Transverse colon (tissue), 4 donors: ENCODE measurements at regions not wholly inside any gene's neighbourhood (a gene's known extent, or its start where the extent isn't known, plus 50 kb on each side); places are given as distances from the start of the nearest gene placed in this dataset.
"Not testable (repeated sequence)": the region's sequence is repeated elsewhere in the genome, so short reads cannot be mapped to it uniquely, and the experiment has no call there.

Experiments used
- DNase-seq: peaks from one replicate; pipeline ENCODE4 v3.0.0-alpha.2; 2019
- H3K27ac ChIP-seq, 4 donors: fragments of 200-600 bp; sonication (generic); 2 replicates each; pipeline ENCODE4 v1.5.1; 2016 to 2018; ENCODE audit warnings: inconsistent platforms in 4 of 4
- H3K27me3 ChIP-seq: fragments of 200-600 bp; sonication (generic); 2 replicates; pipeline ENCODE4 v1.5.1; 2017; ENCODE audit warnings: inconsistent platforms
- H3K36me3 ChIP-seq, 4 donors: fragments of 200-600 bp; sonication (generic); 2 replicates each; pipeline ENCODE4 v1.5.1; 2017 to 2019; ENCODE audit warnings: inconsistent platforms in 4 of 4
- H3K4me1 ChIP-seq, 4 donors: fragments of 200-600 bp; sonication (generic); 2 replicates each; pipeline ENCODE4 v1.5.1; 2017 to 2020; ENCODE audit warnings: inconsistent platforms in 4 of 4
- H3K4me3 ChIP-seq, 4 donors: fragments of 200-600 bp; sonication (generic); 1 replicate in 1 of 4; 2 replicates in 3 of 4; pipeline versions ENCODE4 v1.5.1 to v1.6.1; 2017 to 2019; ENCODE audit warnings: inconsistent platforms in 4 of 4
- H3K9me3 ChIP-seq, 2 donors: fragments of 200-600 bp; sonication (generic); 2 replicates each; pipeline ENCODE4 v1.5.1; 2017 to 2019; ENCODE audit warnings: inconsistent platforms in 2 of 2
- EP300 ChIP-seq: sonication (generic); formaldehyde crosslinking; IDR thresholded peaks from one replicate; pipeline ENCODE4 v1.6.1; 2017; ENCODE audit warnings: antibody characterized with exemption, low read depth
- POLR2A ChIP-seq: fragments of 450-650 bp; IDR thresholded peaks from one replicate; pipeline ENCODE4 v1.6.1; 2016; ENCODE audit warnings: antibody characterized with exemption, mild to moderate bottlenecking, moderate library complexity
- POLR2AphosphoS5 ChIP-seq, 3 donors: sonication (generic); formaldehyde crosslinking; IDR thresholded peaks; one replicate each; pipeline ENCODE4 v1.6.1; 2016; ENCODE audit warnings: antibody characterized with exemption in 3 of 3
- WGBS, 2 donors: methylation state at CpG; one replicate each; pipeline ENCODE4 v1.1.5; 2018; ENCODE audit warnings: low coverage in 1 of 2; 5-methylcytosine and 5-hydroxymethylcytosine counted together
- in situ Hi-C, 4 donors: fragments of 200-750 bp; cut with MboI; loops; one replicate each; pipeline versions ENCODE4 v1.15.0 to v1.15.1; 2017; ENCODE audit warnings: low sequenced_read_pairs in 3 of 4, low pct_ligation_motif_present in 1 of 4, low pct_unique_long_range_greater_than_20kb in 1 of 4
- intact Hi-C: fragments of 100-400 bp; cut with DNase I; formaldehyde crosslinking; loops from one replicate; pipeline ENCODE4 v1.15.1; 2023; ENCODE audit warnings: low total_unique reads
- TF ChIP-seq, protein P1 (sequence below), 5 experiments: fragments of 200-600 bp in 3 of 5; fragments of 450-650 bp in 2 of 5; sonication (generic) in 3 of 5; IDR thresholded peaks; 1 replicate in 2 of 5; 2 replicates in 3 of 5; pipeline ENCODE4 v1.5.1; 2016 to 2017; ENCODE audit warnings: antibody characterized with exemption in 5 of 5, inconsistent platforms in 3 of 5, mild to moderate bottlenecking in 2 of 5, moderate library complexity in 1 of 5

- WGBS, 2 donors: 84% methylated on average over 3 of the region's 3 CpGs; no CpG with 5 or more reads in 1 of the 2 donors
- Histone ChIP-seq H3K27me3 (no peaks in the 10 kb centered on the region), H3K4me1 (no peaks in the 10 kb centered on the region), H3K4me3 (no peak overlapping the region), H3K27ac (no peak overlapping the region), H3K36me3 (no peaks in the 10 kb centered on the region), H3K9me3 (no peaks in the 10 kb centered on the region)
- TF ChIP-seq POLR2A (no peak), EP300 (no peak), POLR2AphosphoS5 (IDR thresholded peaks at IDR 0.05) (no peak)
- TF ChIP-seq, protein P1, sequence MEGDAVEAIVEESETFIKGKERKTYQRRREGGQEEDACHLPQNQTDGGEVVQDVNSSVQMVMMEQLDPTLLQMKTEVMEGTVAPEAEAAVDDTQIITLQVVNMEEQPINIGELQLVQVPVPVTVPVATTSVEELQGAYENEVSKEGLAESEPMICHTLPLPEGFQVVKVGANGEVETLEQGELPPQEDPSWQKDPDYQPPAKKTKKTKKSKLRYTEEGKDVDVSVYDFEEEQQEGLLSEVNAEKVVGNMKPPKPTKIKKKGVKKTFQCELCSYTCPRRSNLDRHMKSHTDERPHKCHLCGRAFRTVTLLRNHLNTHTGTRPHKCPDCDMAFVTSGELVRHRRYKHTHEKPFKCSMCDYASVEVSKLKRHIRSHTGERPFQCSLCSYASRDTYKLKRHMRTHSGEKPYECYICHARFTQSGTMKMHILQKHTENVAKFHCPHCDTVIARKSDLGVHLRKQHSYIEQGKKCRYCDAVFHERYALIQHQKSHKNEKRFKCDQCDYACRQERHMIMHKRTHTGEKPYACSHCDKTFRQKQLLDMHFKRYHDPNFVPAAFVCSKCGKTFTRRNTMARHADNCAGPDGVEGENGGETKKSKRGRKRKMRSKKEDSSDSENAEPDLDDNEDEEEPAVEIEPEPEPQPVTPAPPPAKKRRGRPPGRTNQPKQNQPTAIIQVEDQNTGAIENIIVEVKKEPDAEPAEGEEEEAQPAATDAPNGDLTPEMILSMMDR (IDR thresholded peaks at IDR 0.05): no peak
- in situ Hi-C loops (no loop called here), intact Hi-C loops (no loop called here)
- DNase-seq: no peak
These were observed 347.7 kb downstream of the POM121L12 start for GRCh38 chr7:53383131-53383530.

DNA sequence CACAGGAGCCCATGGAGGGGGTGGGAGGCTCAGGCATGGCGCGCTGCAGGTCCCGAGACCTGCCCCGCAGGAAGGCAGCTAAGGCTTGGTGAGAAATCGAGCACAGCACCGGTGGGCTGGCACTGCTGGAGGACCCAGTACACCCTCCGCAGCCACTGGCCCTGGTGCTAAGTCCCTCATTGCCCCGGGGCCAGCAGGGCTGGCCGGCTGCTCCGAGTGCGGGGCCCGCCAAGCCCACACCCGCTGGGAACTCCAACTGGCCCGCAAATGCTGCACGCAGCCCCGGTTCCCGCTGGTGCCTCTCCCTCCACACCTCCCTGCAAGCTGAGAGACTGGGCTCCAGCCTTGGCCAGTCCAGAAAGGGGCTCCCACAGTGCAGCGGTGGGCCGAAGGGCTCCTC, 349.8 kb downstream of the POM121L12 start:
- H3K4me1 ChIP-seq, H3K4me3 ChIP-seq, H3K9me3 ChIP-seq, H3K27ac ChIP-seq, DNase-seq, H3K36me3 ChIP-seq, in situ Hi-C loops, intact Hi-C loops, H3K27me3 ChIP-seq: not testable (repeated sequence)
- 91% methylated on average over 18 of the region's 19 CpGs; no CpG with 5 or more reads in 1 of the 2 donors for WGBS, 2 donors

GRCh38 chr7:53387515-53387914, 352.1 kb downstream of the POM121L12 start:
- DNase-seq: no peak
- Histone ChIP-seq H3K4me3 (no peak overlapping the region), H3K27ac (no peak overlapping the region), H3K27me3 (no peaks in the 10 kb centered on the region), H3K36me3 (no peaks in the 10 kb centered on the region), H3K9me3 (no peaks in the 10 kb centered on the region), H3K4me1 (no peaks in the 10 kb centered on the region)
- in situ Hi-C loops (no loop called here), intact Hi-C loops (no loop called here)
- no peak for TF ChIP-seq POLR2AphosphoS5 (IDR thresholded peaks at IDR 0.05)
- TF ChIP-seq, protein P1 (IDR thresholded peaks at IDR 0.05): no peak
- no peak for TF ChIP-seq EP300
- WGBS, 2 donors: 91 to 98% methylated on average over 5 to 12 of the region's 12 CpGs

DNA sequence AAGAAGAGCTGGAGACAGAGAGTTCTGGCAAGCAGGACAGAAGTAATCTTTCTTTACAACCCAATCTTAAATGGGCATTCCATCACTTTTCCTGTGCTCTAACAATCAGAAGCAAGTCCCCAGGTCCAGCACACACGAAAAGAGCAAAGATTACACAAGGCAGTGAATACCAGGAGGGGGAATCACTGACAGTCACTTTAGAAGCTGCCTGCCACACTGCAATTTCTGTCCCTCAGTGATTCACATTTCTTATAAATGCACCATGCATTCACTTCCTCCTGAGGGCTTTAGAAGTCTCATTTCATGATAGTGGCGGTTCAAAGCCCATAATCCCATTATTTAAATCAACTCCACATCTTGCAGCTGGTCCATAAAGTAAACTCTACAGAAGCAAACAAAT, 362.5 kb downstream of the POM121L12 start:
- H3K27ac ChIP-seq: no peak overlapping the region
- TF ChIP-seq, protein P1 (IDR thresholded peaks at IDR 0.05): no peak
- no peak for TF ChIP-seq POLR2AphosphoS5 (IDR thresholded peaks at IDR 0.05)
- no peak for TF ChIP-seq POLR2A
- no peak for TF ChIP-seq EP300
- no peak for DNase-seq
- WGBS, 2 donors: 70 to 72% methylated on average over 1 to 2 of the region's 2 CpGs
- H3K27me3 ChIP-seq: no peaks in the 10 kb centered on the region
- H3K36me3 ChIP-seq: no peaks in the 10 kb centered on the region
- intact Hi-C loops (no loop called here), in situ Hi-C loops (no loop called here)
- H3K4me3 ChIP-seq: no peak overlapping the region
- H3K4me1 ChIP-seq: no peaks in the 10 kb centered on the region
- no peaks in the 10 kb centered on the region for H3K9me3 ChIP-seq

- TF ChIP-seq, protein P1 (IDR thresholded peaks at IDR 0.05): no peak
- TF ChIP-seq EP300: no peak
- no peak for TF ChIP-seq POLR2AphosphoS5 (IDR thresholded peaks at IDR 0.05)
- no peak for TF ChIP-seq POLR2A
- Histone ChIP-seq H3K36me3 (no peaks in the 10 kb centered on the region), H3K27ac (no peak overlapping the region), H3K9me3 (no peaks in the 10 kb centered on the region), H3K27me3 (no peaks in the 10 kb centered on the region), H3K4me1 (no peaks in the 10 kb centered on the region), H3K4me3 (no peak overlapping the region)
- intact Hi-C loops: no loop called here
- no peak for DNase-seq
- in situ Hi-C loops: no loop called here
- WGBS, 2 donors: 48 to 51% methylated on average over 2 of the region's 2 CpGs
These were observed 363.1 kb downstream of the POM121L12 start for GRCh38 chr7:53398566-53398965.
